ENCODE measurements at regions not wholly inside any gene's neighbourhood (a gene's known extent, or its start where the extent isn't known, plus 50 kb on each side); places are given as distances from the start of the nearest gene placed in this dataset.
"Not testable (repeated sequence)": the region's sequence is repeated elsewhere in the genome, so short reads cannot be mapped to it uniquely, and the experiment has no call there.

GRCh38 chr2:142710336-142710735, 167.1 kb upstream of the KYNU start:
- DNase-seq: no peak

GRCh38 chr2:142707318-142707717, 170.1 kb upstream of the KYNU start:
- no peak for DNase-seq

GRCh38 chr2:142702397-142702796, 175.1 kb upstream of the KYNU start:
- DNase-seq: not testable (repeated sequence)

GRCh38 chr2:142695350-142696257, 181.9 kb upstream of the KYNU start:
- DNase-seq: peak; percentile 0

DNA sequence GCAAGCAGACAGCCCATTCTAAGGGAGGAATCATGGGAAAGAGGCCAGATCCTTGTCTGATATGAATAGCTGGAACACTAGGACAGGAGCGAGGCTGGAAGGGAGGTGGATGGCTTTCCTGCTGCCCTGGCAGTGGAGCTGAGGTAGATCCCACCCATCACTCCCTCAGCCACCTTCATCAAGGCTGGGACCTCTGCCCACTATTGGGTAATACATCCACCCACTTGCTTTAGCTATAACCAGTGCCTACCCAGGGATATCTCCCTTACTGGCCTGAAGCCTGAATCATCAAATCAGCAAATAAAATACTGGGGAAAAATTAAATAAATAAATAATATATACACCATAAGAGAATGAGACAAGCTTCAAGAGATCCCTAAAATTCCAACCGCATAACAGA, 183.2 kb upstream of the KYNU start:
- no peak for DNase-seq

DNA sequence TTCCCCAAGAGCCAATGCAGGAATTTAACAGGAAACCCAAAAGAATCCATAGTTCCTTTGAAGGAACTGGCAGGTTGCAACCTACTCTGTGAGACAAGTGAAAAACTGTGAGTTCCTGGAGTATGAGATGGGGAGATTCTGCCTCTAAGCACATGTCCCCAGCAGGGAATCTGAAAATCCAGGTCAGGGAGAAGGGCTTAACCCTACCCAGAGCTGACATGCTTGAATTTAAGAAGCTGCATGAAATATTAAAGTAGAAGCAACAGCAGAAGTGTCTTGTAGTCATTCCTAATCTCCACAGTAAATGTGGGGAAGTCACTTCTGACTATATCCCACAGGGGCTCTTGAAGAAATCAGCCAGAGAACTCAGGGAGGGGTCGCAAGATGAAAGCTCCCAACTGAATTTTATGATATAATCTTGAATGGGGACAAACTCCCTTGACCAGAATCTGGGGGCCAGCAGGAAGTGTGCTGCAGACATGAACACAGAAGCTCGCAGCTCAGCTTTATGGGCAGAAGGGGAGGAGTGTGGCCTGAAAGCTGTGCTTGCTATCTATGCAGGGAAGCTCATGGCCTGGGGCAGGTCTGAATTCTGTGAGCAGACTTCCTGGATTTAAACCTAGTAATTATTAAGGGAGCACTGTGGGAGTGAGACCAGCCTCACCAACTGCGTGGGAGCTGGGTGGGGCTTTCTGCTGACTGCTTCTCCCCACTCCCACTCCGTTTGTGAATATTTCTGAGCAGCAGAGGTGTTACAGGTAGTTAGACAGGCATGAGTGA, 184.1 kb upstream of the KYNU start:
- DNase-seq: no peak

GRCh38 chr2:142688856-142689605, 188.4 kb upstream of the KYNU start:
- no peak for DNase-seq

- DNase-seq: no peak
Measured at GRCh38 chr2:142687509-142687908, 190.0 kb upstream of the KYNU start.

GRCh38 chr2:142687075-142687474, 190.4 kb upstream of the KYNU start:
- DNase-seq: no peak

GRCh38 chr2:142684667-142685066, 192.8 kb upstream of the KYNU start:
- no peak for DNase-seq

DNA sequence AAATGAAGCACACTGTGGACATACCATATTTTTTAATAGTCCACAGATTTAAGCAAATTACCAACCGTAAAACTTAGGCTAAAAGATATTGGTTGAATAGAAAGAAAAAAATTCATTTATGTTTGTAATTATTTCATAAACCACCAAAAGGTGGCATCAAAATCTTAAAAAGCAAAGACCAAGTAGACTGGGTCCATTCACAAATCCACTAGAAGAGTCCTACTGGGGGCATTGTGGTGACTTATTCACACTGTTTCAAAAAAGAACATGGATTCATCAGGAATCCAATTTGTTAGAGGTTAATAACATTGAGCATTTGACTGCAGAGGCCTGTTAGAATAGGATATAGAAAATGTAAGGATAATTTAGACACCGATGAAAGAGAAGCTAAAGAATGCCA, 194.9 kb upstream of the KYNU start:
- DNase-seq: no peak

GRCh38 chr2:142681952-142682351, 195.5 kb upstream of the KYNU start:
- DNase-seq: no peak

DNA sequence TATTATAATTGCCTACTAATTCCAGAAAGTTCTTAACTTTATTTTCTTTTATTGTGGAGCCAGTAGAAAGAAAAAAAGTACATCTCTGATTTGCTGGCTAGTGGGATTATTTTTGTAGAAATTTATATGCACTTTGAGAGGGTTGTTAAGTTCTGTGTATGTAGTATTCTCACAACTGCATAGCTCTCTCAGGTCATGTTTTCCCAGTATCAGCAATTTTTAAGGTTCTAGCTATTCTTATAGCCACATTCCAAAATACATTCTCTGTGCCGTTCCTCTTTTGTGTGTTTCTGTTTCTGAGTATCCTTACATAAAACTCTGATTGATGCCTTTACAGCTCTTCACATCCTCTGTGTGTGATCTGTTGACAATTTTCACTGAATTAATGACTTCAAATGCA, 199.3 kb upstream of the KYNU start:
- no peak for DNase-seq

- no peak for DNase-seq
Measured at GRCh38 chr2:142675398-142675797, 202.1 kb upstream of the KYNU start.

- no peak for DNase-seq
Measured at GRCh38 chr2:142673836-142674235, 203.6 kb upstream of the KYNU start.

GRCh38 chr2:142672698-142673097, 204.8 kb upstream of the KYNU start:
- no peak for DNase-seq

DNA sequence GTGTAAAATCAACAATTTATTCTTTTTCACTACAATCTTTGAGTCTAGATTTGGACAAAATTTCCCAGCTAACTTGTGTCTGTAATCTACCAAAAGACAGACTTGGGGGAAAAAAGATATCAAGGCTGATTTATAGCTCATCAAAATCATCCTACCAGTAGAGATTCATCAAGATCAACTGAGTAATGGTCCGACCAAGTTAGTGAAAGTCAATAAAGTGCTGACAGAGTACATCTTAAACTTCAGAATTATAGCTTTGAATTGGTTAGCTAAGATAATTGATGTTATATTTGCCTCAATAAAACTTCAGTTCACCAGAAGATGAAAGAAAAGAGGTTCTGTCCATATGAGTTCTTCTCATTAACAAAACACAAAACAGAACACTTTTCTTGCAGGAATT, 207.1 kb upstream of the KYNU start:
- DNase-seq: no peak

DNA sequence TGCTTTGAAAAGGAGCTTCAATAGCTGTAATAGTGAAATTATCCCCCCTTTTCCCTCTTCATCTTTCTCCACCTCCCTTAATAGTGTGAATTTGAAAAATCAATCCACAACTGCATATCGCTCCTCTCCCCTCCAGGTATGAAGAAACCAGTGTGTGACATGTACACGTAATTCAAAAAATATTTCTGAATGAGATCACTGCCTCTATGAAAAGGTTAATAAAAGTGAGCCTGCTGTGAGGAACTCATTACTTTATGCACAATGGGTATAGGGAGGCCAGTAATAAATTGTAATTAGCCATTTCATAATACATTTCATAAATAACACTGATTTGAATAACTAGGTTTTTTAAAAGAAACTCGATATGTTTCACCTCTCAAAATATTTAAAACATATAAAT, 209.0 kb upstream of the KYNU start:
- no peak for DNase-seq

DNA sequence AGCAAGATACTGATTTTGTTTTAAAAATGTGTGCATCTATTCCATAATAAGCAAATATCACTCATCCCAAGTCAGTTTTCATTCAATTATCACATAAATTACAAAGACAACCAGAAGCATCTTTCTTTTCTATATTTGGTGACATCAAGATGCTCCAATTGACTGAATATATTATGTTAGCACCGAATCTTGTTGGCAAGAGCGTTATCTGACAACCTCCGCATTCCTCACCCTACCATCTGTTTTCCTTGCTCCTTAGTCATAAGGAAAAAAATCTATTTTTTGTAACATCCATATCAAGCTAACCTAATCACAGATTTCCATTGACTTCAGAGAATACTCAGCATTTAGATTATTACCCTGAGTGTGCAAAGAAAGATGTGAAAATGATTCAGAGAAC, 212.2 kb upstream of the KYNU start:
- no peak for DNase-seq

GRCh38 chr2:142650601-142651000, 226.9 kb upstream of the KYNU start:
- no peak for DNase-seq

DNA sequence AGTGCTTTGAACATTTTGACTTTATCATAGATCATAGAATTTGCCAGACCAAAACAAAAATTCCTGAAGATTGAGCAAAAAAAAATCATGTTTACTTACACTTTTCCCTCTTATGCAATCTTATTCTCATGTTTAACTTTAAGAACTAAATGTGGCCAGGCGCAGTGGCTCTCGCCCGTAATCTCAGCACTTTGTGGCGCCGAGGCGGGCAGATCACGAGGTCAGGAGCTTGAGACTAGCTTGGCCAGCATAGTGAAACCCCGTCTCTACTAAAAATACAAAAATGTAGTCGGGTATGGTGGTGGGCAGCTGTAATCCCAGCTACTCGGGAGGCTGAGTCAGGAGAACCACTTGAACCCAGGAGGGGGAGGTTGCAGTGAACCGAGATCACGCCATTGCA, 227.9 kb upstream of the KYNU start:
- DNase-seq: no peak

DNA sequence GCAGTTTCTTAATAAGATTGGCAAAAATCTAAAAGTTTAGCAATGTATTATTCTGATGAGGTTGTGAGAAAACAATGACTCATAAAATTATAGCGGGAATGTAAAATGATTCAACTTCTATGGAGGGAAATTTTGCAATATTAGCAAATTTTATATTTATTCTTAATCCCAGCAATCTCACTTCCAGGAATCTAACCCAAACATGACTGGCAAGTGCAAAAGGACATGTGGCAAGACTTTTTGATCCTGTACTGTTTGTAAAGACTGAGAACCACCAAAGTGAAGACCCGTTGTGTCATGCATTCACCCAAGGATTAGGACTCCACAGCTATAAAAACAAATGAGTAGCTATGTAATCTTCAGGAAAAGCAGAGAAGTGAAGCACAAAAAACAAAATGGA, 234.8 kb upstream of the KYNU start:
- no peak for DNase-seq

GRCh38 chr2:142629193-142629592, 248.3 kb upstream of the KYNU start:
- DNase-seq: no peak

GRCh38 chr2:142621287-142621686, 256.2 kb upstream of the KYNU start:
- no peak for DNase-seq

Data from CD4-positive, alpha-beta T cell treated with Interleukin-21 for 1 hour (primary cell).